Panc1 (cell line): ENCODE measurements at regions not wholly inside any gene's neighbourhood (a gene's known extent, or its start where the extent isn't known, plus 50 kb on each side); places are given as distances from the start of the nearest gene placed in this dataset.

Experiments used
- ATAC-seq: fragments of 200-7000 bp; cut with Tn5 transposase; 2 replicates; pipeline ENCODE4 v1.9.1; 2020; ENCODE audit warnings: mild to moderate bottlenecking, moderate library complexity
- BruUV-seq: library from RNA; stranded (reverse); fragments of 400-500 nt; replicated peaks from 2 replicates; lab custom pipeline; 2021; lab: Mats Ljungman, UMichigan
- CTCF ChIA-PET: fragments of 300-600 bp; sonication (Branson Sonifier 250); formaldehyde crosslinking; loops from one replicate; lab custom pipeline; 2022; ENCODE audit warnings: antibody characterized with exemption; lab: Charles Lee
- POLR2A ChIA-PET: fragments of 300-600 bp; sonication (Branson Sonifier 250); formaldehyde crosslinking; loops from one replicate; lab custom pipeline; 2022; ENCODE audit warnings: antibody characterized with exemption; lab: Charles Lee
- DNase-seq: peaks from one replicate; pipeline ENCODE4 v3.0.0-alpha.2; 2010; ENCODE audit warnings: low read depth, low spot score
- H3K27ac ChIP-seq: 2 replicates; pipeline ENCODE4 v1.5.1; 2011; ENCODE audit warnings: mild to moderate bottlenecking, low read length, inconsistent platforms
- H3K27me3 ChIP-seq: fragments of 200-500 bp; sonication (Bioruptor generic); 2 replicates; pipeline ENCODE4 v1.6.0; 2014; ENCODE audit warnings: low read length, inconsistent platforms; ENCODE audit not compliant: control insufficient read depth, insufficient read depth
- H3K36me3 ChIP-seq: fragments of 200-500 bp; sonication (Bioruptor generic); 2 replicates; pipeline ENCODE4 v1.5.1; 2014; ENCODE audit warnings: inconsistent platforms, mild to moderate bottlenecking, low read length, moderate library complexity; ENCODE audit not compliant: control insufficient read depth, insufficient read depth
- H3K4me1 ChIP-seq: 2 replicates; pipeline ENCODE4 v1.5.1; 2011; ENCODE audit warnings: inconsistent platforms, mild to moderate bottlenecking, low read length, moderate library complexity; ENCODE audit not compliant: control insufficient read depth, insufficient read depth
- H3K4me3 ChIP-seq, 2 experiments: 2 replicates each; pipeline ENCODE4 v1.5.1; 2011 to 2012; ENCODE audit warnings: low read depth in 2 of 2, low read length in 2 of 2, mild to moderate bottlenecking in 2 of 2, inconsistent platforms in 1 of 2, moderate library complexity in 1 of 2
- H3K9me3 ChIP-seq: fragments of 200-500 bp; sonication (Bioruptor generic); 2 replicates; pipeline ENCODE4 v1.5.1; 2014; ENCODE audit warnings: low read depth, mild to moderate bottlenecking, inconsistent platforms, low read length, moderate library complexity; ENCODE audit not compliant: control insufficient read depth, insufficient read depth
- CTCF ChIP-seq: fragments of 450-650 bp; IDR thresholded peaks from 2 replicates; pipeline ENCODE4 v1.5.1; 2017; ENCODE audit warnings: mild to moderate bottlenecking
- POLR2AphosphoS5 ChIP-seq: IDR thresholded peaks from 2 replicates; pipeline ENCODE4 v1.6.1; 2012; ENCODE audit warnings: mild to moderate bottlenecking, low read depth, low read length, moderate library complexity
- REST ChIP-seq, 2 experiments: IDR thresholded peaks; 2 replicates each; pipeline ENCODE4 v1.6.1; 2011 to 2012; ENCODE audit warnings: low read depth in 2 of 2, control low read depth in 1 of 2, low read length in 1 of 2, mild to moderate bottlenecking in 1 of 2, moderate library complexity in 1 of 2; ENCODE audit not compliant: insufficient read depth in 1 of 2
- SIN3A ChIP-seq: IDR thresholded peaks from 2 replicates; pipeline ENCODE4 v1.6.1; 2012; ENCODE audit warnings: low read depth, mild to moderate bottlenecking, low read length, moderate library complexity, borderline replicate concordance; ENCODE audit not compliant: insufficient read depth
- TCF7L2 ChIP-seq: IDR thresholded peaks from 2 replicates; pipeline ENCODE4 v1.6.1; 2011; ENCODE audit warnings: mild to moderate bottlenecking, low read depth, low read length, inconsistent platforms
- in situ Hi-C: cut with HindIII; loops from 2 replicates; pipeline ENCODE4 v1.10.0; 2016; ENCODE audit warnings: low sequenced_read_pairs, low pct_unique_long_range_greater_than_20kb
- intact Hi-C: fragments of 100-400 bp; cut with micrococcal nuclease; formaldehyde crosslinking; loops from one replicate; pipeline ENCODE4 v1.10.0; 2022; ENCODE audit not compliant: unreplicated experiment

- no peaks in the 10 kb centered on the region for H3K36me3 ChIP-seq
- no TSS peak for BruUV-seq
- intact Hi-C loops (no loop called here), in situ Hi-C loops (no loop called here)
- no peaks in the 10 kb centered on the region for H3K4me1 ChIP-seq
- no peak overlapping the region for H3K4me3 ChIP-seq
- ATAC-seq: no peak
- DNase-seq: no peak
- no peak overlapping the region for H3K27ac ChIP-seq
- TF ChIP-seq POLR2AphosphoS5: no peak
- no peak for TF ChIP-seq REST (IDR thresholded peaks at IDR 0.05; ENCODE audit: insufficient read depth in 1 of 2, low read depth in 2 of 2, low read length in 1 of 2)
- TF ChIP-seq TCF7L2: no peak
- ChIA-PET POLR2A (no interaction called here), CTCF (no interaction called here)
- H3K9me3 ChIP-seq: no peaks in the 10 kb centered on the region
- no peaks in the 10 kb centered on the region for H3K27me3 ChIP-seq
These were observed 137.1 kb downstream of the RPIA start for GRCh38 chr2:88828397-88829137.

- in situ Hi-C loops (no loop called here), intact Hi-C loops (no loop called here)
- H3K36me3 ChIP-seq: no peaks in the 10 kb centered on the region
- TF ChIP-seq POLR2AphosphoS5 (no peak), TCF7L2 (no peak), CTCF (no peak), REST (IDR thresholded peaks at IDR 0.05; ENCODE audit: insufficient read depth in 1 of 2, low read depth in 2 of 2, low read length in 1 of 2) (no peak), SIN3A (no peak)
- BruUV-seq: no TSS peak
- no peaks in the 10 kb centered on the region for H3K4me1 ChIP-seq
- ATAC-seq (no peak), DNase-seq (no peak)
- no peak overlapping the region for H3K27ac ChIP-seq
- H3K27me3 ChIP-seq: no peaks in the 10 kb centered on the region
- H3K4me3 ChIP-seq: no peak overlapping the region
- H3K9me3 ChIP-seq: no peaks in the 10 kb centered on the region
- CTCF ChIA-PET: no interaction called here
- POLR2A ChIA-PET: no interaction called here
These were observed 138.4 kb downstream of the RPIA start for GRCh38 chr2:88829607-88830463.
